B cell (primary cell): ENCODE measurements at regions not wholly inside any gene's neighbourhood (a gene's known extent, or its start where the extent isn't known, plus 50 kb on each side); places are given as distances from the start of the nearest gene placed in this dataset.

Source experiments
- CTCF ChIP-seq: fragments of 200-600 bp; IDR thresholded peaks from one replicate; pipeline ENCODE4 v1.8.0; 2022; ENCODE audit warnings: antibody characterized with exemption, mild to moderate bottlenecking
- EZH2 ChIP-seq: IDR thresholded peaks from 2 replicates; pipeline ENCODE4 v1.6.1; 2012; ENCODE audit warnings: borderline replicate concordance, low read depth, mild to moderate bottlenecking, moderate library complexity, low read length; ENCODE audit not compliant: insufficient read depth, poor library complexity, severe bottlenecking

- TF ChIP-seq CTCF, result no peak
- TF ChIP-seq EZH2, result no peak
Measured at GRCh38 chr4:3382251-3382650, 59.5 kb upstream of the HGFAC start.
